ENCODE measurements at regions not wholly inside any gene's neighbourhood (a gene's known extent, or its start where the extent isn't known, plus 50 kb on each side); places are given as distances from the start of the nearest gene placed in this dataset.

DNA sequence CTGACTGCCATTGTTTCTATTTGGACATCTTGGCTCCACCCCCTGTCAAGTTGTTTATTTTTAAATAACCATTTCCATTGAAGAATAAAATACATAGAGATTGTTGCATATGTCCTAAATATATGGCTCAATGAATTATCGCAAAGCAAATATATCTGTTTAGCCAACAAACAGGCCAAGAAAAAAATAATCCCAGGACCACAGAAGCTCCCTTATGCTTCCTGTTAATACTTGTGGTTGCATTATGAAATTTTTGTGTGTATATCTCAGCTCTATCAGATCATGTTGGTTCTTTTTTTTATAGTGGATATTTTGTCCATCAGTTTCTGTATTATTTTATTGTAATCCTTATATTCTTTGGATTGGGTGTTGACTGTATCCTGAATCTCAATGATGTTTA is 53.4 kb upstream of the CYP2C8 start:
- TF ChIP-seq L3MBTL2 (conservative IDR thresholded peaks at IDR 0.05) (no peak), ZNF384 (IDR thresholded peaks at IDR 0.05) (no peak), LEF1 (IDR thresholded peaks at IDR 0.05; ENCODE audit: borderline replicate concordance) (no peak), BHLHE40 (IDR thresholded peaks at IDR 0.05; ENCODE audit: borderline replicate concordance) (no peak), FOXM1 (IDR thresholded peaks at IDR 0.05; ENCODE audit: borderline replicate concordance) (no peak), TARDBP (IDR thresholded peaks at IDR 0.05) (no peak)
- TF ChIP-seq, protein P1, sequence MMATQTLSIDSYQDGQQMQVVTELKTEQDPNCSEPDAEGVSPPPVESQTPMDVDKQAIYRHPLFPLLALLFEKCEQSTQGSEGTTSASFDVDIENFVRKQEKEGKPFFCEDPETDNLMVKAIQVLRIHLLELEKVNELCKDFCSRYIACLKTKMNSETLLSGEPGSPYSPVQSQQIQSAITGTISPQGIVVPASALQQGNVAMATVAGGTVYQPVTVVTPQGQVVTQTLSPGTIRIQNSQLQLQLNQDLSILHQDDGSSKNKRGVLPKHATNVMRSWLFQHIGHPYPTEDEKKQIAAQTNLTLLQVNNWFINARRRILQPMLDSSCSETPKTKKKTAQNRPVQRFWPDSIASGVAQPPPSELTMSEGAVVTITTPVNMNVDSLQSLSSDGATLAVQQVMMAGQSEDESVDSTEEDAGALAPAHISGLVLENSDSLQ (IDR thresholded peaks at IDR 0.05): no peak
- CTCF ChIA-PET: no interaction called here
- POLR2A ChIA-PET: no interaction called here
- DNase-seq (ENCODE audit: extremely low spot score): no peak

- CTCF ChIA-PET: no interaction called here
- POLR2A ChIA-PET: no interaction called here
Observed at GRCh38 chr10:95121904-95122303, 52.6 kb upstream of the CYP2C8 start.

More at GRCh38 chr10:95121904-95122303, 52.6 kb upstream of the CYP2C8 start:
- TF ChIP-seq SP1 (IDR thresholded peaks at IDR 0.05) (no peak), CTBP1 (IDR thresholded peaks at IDR 0.05; ENCODE audit: borderline replicate concordance) (no peak), L3MBTL2 (conservative IDR thresholded peaks at IDR 0.05) (no peak), LEF1 (IDR thresholded peaks at IDR 0.05; ENCODE audit: borderline replicate concordance) (no peak), FOXA1 (IDR thresholded peaks at IDR 0.05) (no peak), SUZ12 (IDR thresholded peaks at IDR 0.05) (no peak), TARDBP (IDR thresholded peaks at IDR 0.05) (no peak), ZNF384 (IDR thresholded peaks at IDR 0.05) (no peak), NFRKB (IDR thresholded peaks at IDR 0.05) (no peak), FOXM1 (IDR thresholded peaks at IDR 0.05; ENCODE audit: borderline replicate concordance) (no peak), ELF4 (IDR thresholded peaks at IDR 0.05) (no peak), FOXK2 (IDR thresholded peaks at IDR 0.05) (no peak)
- TF ChIP-seq, protein P1 (IDR thresholded peaks at IDR 0.05): no peak
- DNase-seq (ENCODE audit: extremely low spot score): no peak
